Right lobe of liver (tissue), 6 donors: ENCODE measurements at regions not wholly inside any gene's neighbourhood (a gene's known extent, or its start where the extent isn't known, plus 50 kb on each side); places are given as distances from the start of the nearest gene placed in this dataset.

Experiments used
- ATAC-seq, 4 donors: fragments of 200-7000 bp; cut with Tn5 transposase; one replicate each; pipeline ENCODE4 v1.9.1; 2020; ENCODE audit warnings: mild to moderate bottlenecking in 4 of 4, moderate library complexity in 4 of 4
- DNase-seq, 3 donors: peaks; one replicate each; pipeline ENCODE4 v3.0.0-alpha.2; 2020
- H3K27ac ChIP-seq, 3 donors: fragments of 200-600 bp; one replicate each; pipeline ENCODE4 v1.8.0; 2022
- H3K27me3 ChIP-seq, 2 donors: fragments of 200-600 bp; one replicate each; pipeline ENCODE4 v1.8.0; 2022
- H3K36me3 ChIP-seq, 4 donors: fragments of 200-600 bp; sonication (generic) in 1 of 4; one replicate each; pipeline versions ENCODE4 v1.5.1 to v1.8.0; 2017 to 2022; ENCODE audit warnings: control low read depth in 1 of 4
- H3K4me1 ChIP-seq, 4 donors: fragments of 200-600 bp; sonication (generic) in 1 of 4; one replicate each; pipeline versions ENCODE4 v1.5.1 to v1.8.0; 2017 to 2022; ENCODE audit warnings: control low read depth in 1 of 4
- H3K4me3 ChIP-seq, 3 donors: fragments of 200-600 bp; one replicate each; pipeline ENCODE4 v1.8.0; 2022
- H3K9me3 ChIP-seq, 4 donors: fragments of 200-600 bp; sonication (generic) in 1 of 4; one replicate each; pipeline versions ENCODE4 v1.5.1 to v1.8.0; 2017 to 2022; ENCODE audit warnings: control low read depth in 1 of 4
- CTCF ChIP-seq, 4 donors: fragments of 200-600 bp in 3 of 4; fragments of 450-650 bp in 1 of 4; IDR thresholded peaks; one replicate each; pipeline versions ENCODE4 v1.5.1 to v1.8.0; 2016 to 2022; ENCODE audit warnings: antibody characterized with exemption in 4 of 4, mild to moderate bottlenecking in 2 of 4
- POLR2A ChIP-seq: fragments of 450-650 bp; IDR thresholded peaks from one replicate; pipeline ENCODE4 v1.6.1; 2017; ENCODE audit warnings: antibody characterized with exemption, mild to moderate bottlenecking
- WGBS: methylation state at CpG from one replicate; pipeline ENCODE4 v1.1.6; 2018; ENCODE audit warnings: low coverage, low lambda C conversion rate; ENCODE audit not compliant: insufficient coverage; ENCODE audit errors: missing lambda C conversion rate; 5-methylcytosine and 5-hydroxymethylcytosine counted together
- intact Hi-C, 2 donors: fragments of 100-400 bp; cut with DNase I; formaldehyde crosslinking; loops; one replicate each; pipeline versions ENCODE4 v1.11.2 to v1.14.1; 2022
- donor health status: DM: no; HTN: yes; CAD: no.
- donor health status: DM: no; HTN: no; CAD: no.
- donor health status: DM: no; HTN: no; CAD: no.
- donor health status: DM: no; HTN: yes; CAD: no.
- donor health status: DM: no; HTN: yes; CAD: no.

- no peaks in the 10 kb centered on the region for H3K27me3 ChIP-seq
- H3K4me3 ChIP-seq: no peak overlapping the region
- intact Hi-C loops: no loop called here
- H3K9me3 ChIP-seq: no peaks in the 10 kb centered on the region
- no peaks in the 10 kb centered on the region for H3K4me1 ChIP-seq
- no peak for TF ChIP-seq POLR2A
- TF ChIP-seq CTCF (IDR thresholded peaks at IDR 0.05): no peak
- DNase-seq (no peak), ATAC-seq (peak in 1 of 4 donors; percentile 55)
- no peaks in the 10 kb centered on the region for H3K36me3 ChIP-seq
- WGBS: 86% methylated on average over 1 of the region's 1 CpG
- no peak overlapping the region for H3K27ac ChIP-seq
These were observed 83.7 kb upstream of the GC start for GRCh38 chr4:71867598-71867997.

GRCh38 chr4:71870456-71870855 is 86.6 kb upstream of the GC start:
- 39% methylated on average over 4 of the region's 5 CpGs for WGBS
- Histone ChIP-seq H3K36me3 (no peaks in the 10 kb centered on the region), H3K4me1 (no peaks in the 10 kb centered on the region), H3K27ac (no peak overlapping the region), H3K4me3 (no peak overlapping the region), H3K9me3 (no peaks in the 10 kb centered on the region), H3K27me3 (no peaks in the 10 kb centered on the region)
- TF ChIP-seq CTCF (IDR thresholded peaks at IDR 0.05) (no peak), POLR2A (no peak)
- ATAC-seq (peak; percentile 70 to 91 (median 84)), DNase-seq (peak in 1 of 3 donors; percentile 55)
- intact Hi-C loops: no loop called here

- Histone ChIP-seq H3K36me3 (no peaks in the 10 kb centered on the region), H3K27me3 (no peaks in the 10 kb centered on the region), H3K9me3 (no peaks in the 10 kb centered on the region), H3K27ac (no peak overlapping the region), H3K4me1 (no peaks in the 10 kb centered on the region), H3K4me3 (no peak overlapping the region)
- intact Hi-C loops: no loop called here
- no peak for DNase-seq
- TF ChIP-seq CTCF (IDR thresholded peaks at IDR 0.05): no peak
- TF ChIP-seq POLR2A: no peak
- no peak for ATAC-seq
- 98% methylated on average over 4 of the region's 4 CpGs for WGBS
These were observed 88.3 kb upstream of the GC start for GRCh38 chr4:71872221-71872620.

GRCh38 chr4:71872767-71873415 is 89.0 kb upstream of the GC start:
- no peak for DNase-seq
- H3K36me3 ChIP-seq: no peaks in the 10 kb centered on the region
- TF ChIP-seq POLR2A (no peak), CTCF (IDR thresholded peaks at IDR 0.05) (no peak)
- no peaks in the 10 kb centered on the region for H3K27me3 ChIP-seq
- H3K4me1 ChIP-seq: no peaks in the 10 kb centered on the region
- no peak overlapping the region for H3K27ac ChIP-seq
- H3K9me3 ChIP-seq: no peaks in the 10 kb centered on the region
- intact Hi-C loops: no loop called here
- ATAC-seq: no peak
- no peak overlapping the region for H3K4me3 ChIP-seq
- WGBS: 85% methylated on average over 4 of the region's 4 CpGs

GRCh38 chr4:71878376-71878775 is 94.5 kb upstream of the GC start:
- H3K9me3 ChIP-seq: no peaks in the 10 kb centered on the region
- TF ChIP-seq POLR2A (no peak), CTCF (IDR thresholded peaks at IDR 0.05) (no peak)
- WGBS: 60% methylated on average over 2 of the region's 2 CpGs
- no peak overlapping the region for H3K4me3 ChIP-seq
- intact Hi-C loops: no loop called here
- H3K27ac ChIP-seq: no peak overlapping the region
- ATAC-seq (no peak), DNase-seq (no peak)
- H3K4me1 ChIP-seq: no peaks in the 10 kb centered on the region
- no peaks in the 10 kb centered on the region for H3K27me3 ChIP-seq
- H3K36me3 ChIP-seq: no peaks in the 10 kb centered on the region
